ENCODE measurements at regions not wholly inside any gene's neighbourhood (a gene's known extent, or its start where the extent isn't known, plus 50 kb on each side); places are given as distances from the start of the nearest gene placed in this dataset.
"Not testable (repeated sequence)": the region's sequence is repeated elsewhere in the genome, so short reads cannot be mapped to it uniquely, and the experiment has no call there.

DNA sequence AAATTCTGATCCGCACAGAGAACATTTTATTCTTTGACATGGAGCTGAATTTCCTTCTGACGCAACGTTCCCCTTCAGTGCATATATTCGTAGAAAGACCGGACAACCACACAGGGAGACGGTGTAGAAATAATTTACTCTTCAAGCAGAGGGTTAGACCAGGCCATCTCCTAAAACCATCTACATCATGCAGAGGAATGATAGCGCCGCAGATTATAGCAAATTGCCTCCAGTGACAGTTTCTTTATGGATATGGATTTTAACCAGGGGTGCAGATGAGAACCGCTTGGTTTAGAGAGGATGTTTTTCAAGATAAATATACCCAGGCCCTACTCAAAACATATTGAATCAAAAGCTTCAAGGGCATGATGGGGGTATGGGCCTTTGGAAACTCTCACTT is 759.3 kb upstream of the AUTS2 start:
- 93 to 100% methylated on average over 8 to 9 of the region's 9 CpGs for WGBS, 2 donors (ENCODE audit: low coverage in 1 of 2)
- H3K27me3 ChIP-seq, result no peaks in the 10 kb centered on the region
- H3K4me3 ChIP-seq, result no peak overlapping the region
- no peak overlapping the region for H3K27ac ChIP-seq
- no peaks in the 10 kb centered on the region for H3K36me3 ChIP-seq
- no peaks in the 10 kb centered on the region for H3K9me3 ChIP-seq
- ATAC-seq, result no peak
- peaks cover 0 to 17% (median 4%) of the 10 kb centered on the region in 3 donors for H3K4me1 ChIP-seq
- TF ChIP-seq EP300 (IDR thresholded peaks at IDR 0.05) (no peak), POLR2A (IDR thresholded peaks at IDR 0.05) (no peak), POLR2AphosphoS5 (IDR thresholded peaks at IDR 0.05) (no peak)
- TF ChIP-seq, protein P1, sequence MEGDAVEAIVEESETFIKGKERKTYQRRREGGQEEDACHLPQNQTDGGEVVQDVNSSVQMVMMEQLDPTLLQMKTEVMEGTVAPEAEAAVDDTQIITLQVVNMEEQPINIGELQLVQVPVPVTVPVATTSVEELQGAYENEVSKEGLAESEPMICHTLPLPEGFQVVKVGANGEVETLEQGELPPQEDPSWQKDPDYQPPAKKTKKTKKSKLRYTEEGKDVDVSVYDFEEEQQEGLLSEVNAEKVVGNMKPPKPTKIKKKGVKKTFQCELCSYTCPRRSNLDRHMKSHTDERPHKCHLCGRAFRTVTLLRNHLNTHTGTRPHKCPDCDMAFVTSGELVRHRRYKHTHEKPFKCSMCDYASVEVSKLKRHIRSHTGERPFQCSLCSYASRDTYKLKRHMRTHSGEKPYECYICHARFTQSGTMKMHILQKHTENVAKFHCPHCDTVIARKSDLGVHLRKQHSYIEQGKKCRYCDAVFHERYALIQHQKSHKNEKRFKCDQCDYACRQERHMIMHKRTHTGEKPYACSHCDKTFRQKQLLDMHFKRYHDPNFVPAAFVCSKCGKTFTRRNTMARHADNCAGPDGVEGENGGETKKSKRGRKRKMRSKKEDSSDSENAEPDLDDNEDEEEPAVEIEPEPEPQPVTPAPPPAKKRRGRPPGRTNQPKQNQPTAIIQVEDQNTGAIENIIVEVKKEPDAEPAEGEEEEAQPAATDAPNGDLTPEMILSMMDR (IDR thresholded peaks at IDR 0.05), result no peak

DNA sequence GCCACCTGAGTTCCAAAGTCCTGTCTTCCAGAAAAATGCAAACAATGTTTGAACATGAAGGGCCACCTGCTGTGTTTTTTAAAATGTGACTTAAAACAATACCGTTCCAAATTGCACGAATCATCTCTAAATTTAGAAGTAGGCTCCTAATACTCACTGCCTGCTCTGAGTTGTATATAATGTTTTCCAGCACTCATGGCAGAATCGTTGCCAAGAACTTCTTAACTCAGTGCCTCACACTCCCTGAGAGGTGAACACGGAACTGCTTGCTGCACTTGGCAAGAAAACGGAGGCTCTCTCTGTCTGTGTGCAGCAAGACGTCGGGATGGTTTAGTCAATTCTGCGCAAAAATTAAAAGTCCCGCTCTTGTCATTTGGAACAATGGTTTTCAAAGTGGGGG is 757.3 kb upstream of the AUTS2 start:
- H3K4me3 ChIP-seq, result no peak overlapping the region
- 5 to 33% methylated on average over 4 to 9 of the region's 9 CpGs for WGBS, 2 donors (ENCODE audit: low coverage in 1 of 2)
- ATAC-seq, result peak; percentile 78
- peak overlapping the region in 3 of 4 donors; percentile 24 to 58 (median 47) for H3K27ac ChIP-seq
- TF ChIP-seq, protein P1 (IDR thresholded peaks at IDR 0.05), result no peak
- TF ChIP-seq POLR2AphosphoS5 (IDR thresholded peaks at IDR 0.05), result peak; percentile 40
- H3K36me3 ChIP-seq, result no peaks in the 10 kb centered on the region
- H3K27me3 ChIP-seq, result no peaks in the 10 kb centered on the region
- peaks cover 0 to 17% (median 4%) of the 10 kb centered on the region in 3 donors for H3K4me1 ChIP-seq
- no peaks in the 10 kb centered on the region for H3K9me3 ChIP-seq

DNA sequence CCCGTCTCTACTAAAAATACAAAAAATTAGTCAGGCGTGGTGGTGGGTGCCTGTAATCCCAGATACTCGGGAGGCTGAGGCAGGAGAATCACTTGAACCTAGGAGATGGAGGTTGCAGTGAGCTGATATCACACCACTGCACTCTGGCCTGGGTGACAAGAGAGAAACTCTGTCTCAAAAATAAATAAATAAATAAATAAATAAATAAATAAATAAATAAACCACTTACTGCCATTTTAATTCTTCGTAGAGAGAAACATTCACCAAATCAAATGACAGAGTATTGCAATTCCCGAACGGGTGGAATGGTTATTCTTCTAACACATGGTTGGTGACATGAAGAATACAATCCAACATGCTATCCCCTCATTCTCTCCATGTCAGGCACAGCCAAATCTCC is 754.3 kb upstream of the AUTS2 start:
- 94 to 98% methylated on average over 4 to 6 of the region's 6 CpGs for WGBS, 2 donors (ENCODE audit: low coverage in 1 of 2)
- not testable (repeated sequence) for H3K9me3 ChIP-seq, H3K27ac ChIP-seq, H3K4me3 ChIP-seq, H3K27me3 ChIP-seq, ATAC-seq, H3K36me3 ChIP-seq
- peaks cover 0 to 17% (median 4%) of the 10 kb centered on the region in 3 donors for H3K4me1 ChIP-seq

- 78 to 96% methylated on average over 3 to 4 of the region's 13 CpGs for WGBS, 2 donors (ENCODE audit: low coverage in 1 of 2)
- Histone ChIP-seq H3K4me1 (peaks cover 0 to 4% (median 0%) of the 10 kb centered on the region in 3 donors), H3K4me3 (no peak overlapping the region), H3K27ac (no peak overlapping the region), H3K9me3 (no peaks in the 10 kb centered on the region), H3K36me3 (no peaks in the 10 kb centered on the region), H3K27me3 (no peaks in the 10 kb centered on the region)
- TF ChIP-seq POLR2AphosphoS5 (IDR thresholded peaks at IDR 0.05) (no peak), EP300 (IDR thresholded peaks at IDR 0.05) (no peak), POLR2A (IDR thresholded peaks at IDR 0.05) (no peak)
- TF ChIP-seq, protein P1 (IDR thresholded peaks at IDR 0.05), result no peak
- ATAC-seq, result no peak
These were observed 751.4 kb upstream of the AUTS2 start for GRCh38 chr7:68846811-68847325.

DNA sequence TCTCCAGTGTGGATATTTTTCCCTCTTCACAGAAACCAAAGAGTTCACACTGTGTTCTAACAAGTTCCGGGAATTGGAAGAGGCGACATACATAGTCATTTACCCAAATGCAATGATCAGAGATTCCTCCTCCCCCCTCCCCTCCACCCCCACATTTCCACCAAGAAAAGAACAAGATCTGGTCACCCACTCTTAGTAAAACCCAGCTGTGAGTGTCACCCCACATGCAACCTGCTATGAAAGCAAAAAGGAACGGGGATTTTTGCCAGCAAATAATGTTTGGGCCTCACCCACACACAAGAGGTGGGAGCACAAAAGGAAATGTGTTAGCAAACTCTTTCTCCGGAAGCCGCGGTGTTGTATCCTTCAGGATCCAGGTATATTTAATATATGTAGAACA is 745.0 kb upstream of the AUTS2 start:
- Histone ChIP-seq H3K4me1 (no peaks in the 10 kb centered on the region), H3K4me3 (no peak overlapping the region), H3K27ac (no peak overlapping the region), H3K36me3 (no peaks in the 10 kb centered on the region), H3K9me3 (no peaks in the 10 kb centered on the region), H3K27me3 (no peaks in the 10 kb centered on the region)
- TF ChIP-seq, protein P1 (IDR thresholded peaks at IDR 0.05), result no peak
- TF ChIP-seq EP300 (IDR thresholded peaks at IDR 0.05) (no peak), POLR2A (IDR thresholded peaks at IDR 0.05) (no peak), POLR2AphosphoS5 (IDR thresholded peaks at IDR 0.05) (no peak)
- no peak for ATAC-seq
- WGBS, 2 donors (ENCODE audit: low coverage in 1 of 2), result 83 to 100% methylated on average over 6 of the region's 6 CpGs

All from gastroesophageal sphincter (tissue), 4 donors.